Progenitor cell of endocrine pancreas (in vitro differentiated cells): ENCODE measurements at regions not wholly inside any gene's neighbourhood (a gene's known extent, or its start where the extent isn't known, plus 50 kb on each side); places are given as distances from the start of the nearest gene placed in this dataset.

Source experiments
- DNase-seq: peaks from one replicate; pipeline ENCODE4 v3.0.0; 2021; ENCODE audit warnings: low spot score; ENCODE audit not compliant: unreplicated experiment
- H3K27ac Mint-ChIP-seq: 2 replicates; pipeline ENCODE4 v1.8.0; 2021; ENCODE audit warnings: mild to moderate bottlenecking, moderate library complexity, mixed read lengths
- H3K27me3 Mint-ChIP-seq: 2 replicates; pipeline ENCODE4 v1.8.0; 2021; ENCODE audit warnings: mixed read lengths
- H3K36me3 Mint-ChIP-seq: 2 replicates; pipeline ENCODE4 v1.8.0; 2022; ENCODE audit warnings: mixed read lengths; ENCODE audit not compliant: insufficient read depth
- H3K4me1 Mint-ChIP-seq: 2 replicates; pipeline ENCODE4 v1.8.0; 2021; ENCODE audit warnings: low read depth, mixed read lengths
- H3K4me3 Mint-ChIP-seq: 2 replicates; pipeline ENCODE4 v1.8.0; 2021; ENCODE audit warnings: low read depth, mild to moderate bottlenecking, moderate library complexity, mixed read lengths
- H3K9me3 Mint-ChIP-seq: 2 replicates; pipeline ENCODE4 v1.8.0; 2021; ENCODE audit warnings: low read depth, mixed read lengths
- TF ChIP-seq, protein P1 (sequence below): fragments of 200-600 bp; sonication (generic); IDR thresholded peaks from one replicate; pipeline ENCODE4 v1.5.0; 2021; ENCODE audit warnings: antibody characterized with exemption, mild to moderate bottlenecking; ENCODE audit not compliant: unreplicated experiment

DNA sequence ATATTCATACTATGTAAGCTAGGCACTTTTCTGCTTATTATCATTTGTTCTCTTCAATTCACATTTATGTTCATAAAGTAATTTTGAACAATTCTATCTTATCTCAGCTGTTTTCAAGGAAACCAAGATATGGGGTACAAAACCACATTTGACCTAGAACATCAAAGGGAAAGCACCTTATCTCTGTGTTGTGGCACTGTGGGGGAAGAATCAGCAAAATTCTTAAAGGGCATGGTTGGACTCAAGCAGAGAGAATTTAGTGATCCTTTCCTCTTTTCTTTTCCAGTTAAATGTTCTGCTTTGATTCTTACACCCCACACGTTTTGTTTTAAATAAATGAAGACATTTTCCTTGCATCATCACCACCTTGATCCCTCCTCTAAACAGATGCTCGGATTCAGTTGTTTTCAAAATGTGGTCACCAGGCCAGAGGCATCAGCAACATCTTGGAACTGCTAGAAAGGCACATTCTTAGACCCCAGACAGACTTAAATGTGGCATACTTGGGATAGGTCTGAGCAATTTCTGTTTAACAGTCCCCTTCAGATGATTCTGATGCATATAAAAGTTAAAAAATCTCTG lies 128.4 kb upstream of the TP63 start:
- no peak for DNase-seq
- Mint-ChIP-seq H3K4me1 (no peaks in the 10 kb centered on the region), H3K27ac (no peak overlapping the region), H3K9me3 (no peaks in the 10 kb centered on the region), H3K36me3 (no peaks in the 10 kb centered on the region), H3K4me3 (no peak overlapping the region), H3K27me3 (peaks cover 4% of the 10 kb centered on the region)
- TF ChIP-seq, protein P1, sequence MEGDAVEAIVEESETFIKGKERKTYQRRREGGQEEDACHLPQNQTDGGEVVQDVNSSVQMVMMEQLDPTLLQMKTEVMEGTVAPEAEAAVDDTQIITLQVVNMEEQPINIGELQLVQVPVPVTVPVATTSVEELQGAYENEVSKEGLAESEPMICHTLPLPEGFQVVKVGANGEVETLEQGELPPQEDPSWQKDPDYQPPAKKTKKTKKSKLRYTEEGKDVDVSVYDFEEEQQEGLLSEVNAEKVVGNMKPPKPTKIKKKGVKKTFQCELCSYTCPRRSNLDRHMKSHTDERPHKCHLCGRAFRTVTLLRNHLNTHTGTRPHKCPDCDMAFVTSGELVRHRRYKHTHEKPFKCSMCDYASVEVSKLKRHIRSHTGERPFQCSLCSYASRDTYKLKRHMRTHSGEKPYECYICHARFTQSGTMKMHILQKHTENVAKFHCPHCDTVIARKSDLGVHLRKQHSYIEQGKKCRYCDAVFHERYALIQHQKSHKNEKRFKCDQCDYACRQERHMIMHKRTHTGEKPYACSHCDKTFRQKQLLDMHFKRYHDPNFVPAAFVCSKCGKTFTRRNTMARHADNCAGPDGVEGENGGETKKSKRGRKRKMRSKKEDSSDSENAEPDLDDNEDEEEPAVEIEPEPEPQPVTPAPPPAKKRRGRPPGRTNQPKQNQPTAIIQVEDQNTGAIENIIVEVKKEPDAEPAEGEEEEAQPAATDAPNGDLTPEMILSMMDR, result no peak

- no peaks in the 10 kb centered on the region for H3K36me3 Mint-ChIP-seq
- DNase-seq, result no peak
- peaks cover 2% of the 10 kb centered on the region for H3K4me1 Mint-ChIP-seq
- no peak overlapping the region for H3K27ac Mint-ChIP-seq
- no peaks in the 10 kb centered on the region for H3K9me3 Mint-ChIP-seq
- H3K27me3 Mint-ChIP-seq, result no peaks in the 10 kb centered on the region
- TF ChIP-seq, protein P1, result no peak
- H3K4me3 Mint-ChIP-seq, result no peak overlapping the region
Observed at GRCh38 chr3:189507856-189508255, 123.3 kb upstream of the TP63 start.

- Mint-ChIP-seq H3K36me3 (no peaks in the 10 kb centered on the region), H3K4me1 (peaks cover 10% of the 10 kb centered on the region), H3K4me3 (no peak overlapping the region), H3K27me3 (no peaks in the 10 kb centered on the region), H3K9me3 (no peaks in the 10 kb centered on the region), H3K27ac (no peak overlapping the region)
- DNase-seq, result no peak
- TF ChIP-seq, protein P1, result no peak
Observed at GRCh38 chr3:189508784-189509501, 122.2 kb upstream of the TP63 start.

DNA sequence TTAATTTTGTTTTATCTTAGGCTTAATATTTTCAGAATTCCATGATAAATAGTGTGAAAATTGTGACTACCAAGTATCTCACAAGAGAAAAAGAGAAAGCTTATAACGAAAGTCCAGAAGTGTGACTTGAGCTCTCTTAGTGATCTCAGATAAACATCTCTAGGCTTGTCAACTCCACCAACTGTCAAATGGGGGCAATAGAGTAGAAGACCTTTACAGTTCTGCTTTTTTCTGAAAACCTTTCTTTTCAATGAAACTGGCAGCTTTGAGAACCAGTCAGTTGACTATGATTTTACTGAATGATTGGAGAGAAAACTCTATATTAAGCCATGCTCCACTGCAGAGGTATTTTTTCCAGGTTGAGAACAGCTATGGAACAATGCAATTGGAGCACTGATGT lies 119.2 kb upstream of the TP63 start:
- H3K36me3 Mint-ChIP-seq, result no peaks in the 10 kb centered on the region
- no peak overlapping the region for H3K27ac Mint-ChIP-seq
- no peaks in the 10 kb centered on the region for H3K9me3 Mint-ChIP-seq
- no peak for DNase-seq
- H3K27me3 Mint-ChIP-seq, result no peaks in the 10 kb centered on the region
- no peak overlapping the region for H3K4me3 Mint-ChIP-seq
- TF ChIP-seq, protein P1, result no peak
- H3K4me1 Mint-ChIP-seq, result peaks cover 10% of the 10 kb centered on the region

- Mint-ChIP-seq H3K4me1 (peaks cover 10% of the 10 kb centered on the region), H3K9me3 (no peaks in the 10 kb centered on the region), H3K36me3 (no peaks in the 10 kb centered on the region), H3K4me3 (no peak overlapping the region), H3K27me3 (no peaks in the 10 kb centered on the region), H3K27ac (peak overlapping the region; percentile 63)
- TF ChIP-seq, protein P1, result no peak
- no peak for DNase-seq
Observed at GRCh38 chr3:189512821-189513220, 118.4 kb upstream of the TP63 start.
